Astrocyte (in vitro differentiated cells and primary cell): ENCODE measurements at regions not wholly inside any gene's neighbourhood (a gene's known extent, or its start where the extent isn't known, plus 50 kb on each side); places are given as distances from the start of the nearest gene placed in this dataset.

Experiments
- DNase-seq: peaks from one replicate; pipeline ENCODE4 v3.0.0-alpha.2; 2010; ENCODE audit warnings: low read depth
- FAIRE-seq: peaks from 2 replicates; lab custom pipeline; 2011; peaks lifted over from hg19 to GRCh38; lab: Jason Lieb, UNC
- H2AFZ ChIP-seq: 2 replicates; pipeline ENCODE4 v1.6.0; 2012; ENCODE audit warnings: low read depth, low read length, inconsistent platforms
- H3K27ac ChIP-seq: 2 replicates; pipeline ENCODE4 v1.5.1; 2011; ENCODE audit warnings: low read depth, low read length, inconsistent platforms
- H3K27me3 ChIP-seq: 2 replicates; pipeline ENCODE4 v1.6.0; 2011; ENCODE audit warnings: low read length, inconsistent platforms; ENCODE audit not compliant: insufficient read depth
- H3K36me3 ChIP-seq: 2 replicates; pipeline ENCODE4 v1.5.1; 2011; ENCODE audit warnings: low read length, inconsistent platforms; ENCODE audit not compliant: insufficient read depth
- H3K4me1 ChIP-seq: 2 replicates; pipeline ENCODE4 v1.5.1; 2011; ENCODE audit warnings: low read length, inconsistent platforms; ENCODE audit not compliant: insufficient read depth
- H3K4me2 ChIP-seq: 2 replicates; pipeline ENCODE4 v1.6.0; 2012; ENCODE audit warnings: low read length, inconsistent platforms
- H3K4me3 ChIP-seq: 2 replicates; pipeline ENCODE4 v1.5.1; 2011; ENCODE audit warnings: low read depth, mild to moderate bottlenecking, low read length, inconsistent platforms; ENCODE audit not compliant: insufficient read depth
- H3K79me2 ChIP-seq: 2 replicates; pipeline ENCODE4 v1.6.0; 2012; ENCODE audit warnings: mild to moderate bottlenecking, low read length, inconsistent platforms; ENCODE audit not compliant: insufficient read depth
- H3K9ac ChIP-seq: 2 replicates; pipeline ENCODE4 v1.6.0; 2012; ENCODE audit warnings: mild to moderate bottlenecking, low read length, inconsistent platforms
- H3K9me3 ChIP-seq: 2 replicates; pipeline ENCODE4 v1.5.1; 2012; ENCODE audit warnings: low read depth, mild to moderate bottlenecking, low read length, inconsistent platforms; ENCODE audit not compliant: insufficient read depth
- H4K20me1 ChIP-seq: 2 replicates; pipeline ENCODE4 v1.6.0; 2012; ENCODE audit warnings: low read length, inconsistent platforms; ENCODE audit not compliant: insufficient read depth
- H3K27ac Mint-ChIP-seq: one replicate; pipeline ENCODE4 v1.8.0; 2021; ENCODE audit warnings: mild to moderate bottlenecking, mixed read lengths; ENCODE audit not compliant: unreplicated experiment
- H3K27me3 Mint-ChIP-seq: one replicate; pipeline ENCODE4 v1.8.0; 2021; ENCODE audit warnings: low read depth, mixed read lengths; ENCODE audit not compliant: unreplicated experiment
- H3K36me3 Mint-ChIP-seq: one replicate; pipeline ENCODE4 v1.8.0; 2021; ENCODE audit warnings: low read depth, mixed read lengths; ENCODE audit not compliant: unreplicated experiment
- H3K4me1 Mint-ChIP-seq: one replicate; pipeline ENCODE4 v1.8.0; 2021; ENCODE audit warnings: low read depth, mixed read lengths; ENCODE audit not compliant: unreplicated experiment
- H3K4me3 Mint-ChIP-seq: one replicate; pipeline ENCODE4 v1.8.0; 2021; ENCODE audit warnings: mild to moderate bottlenecking, moderate library complexity, mixed read lengths; ENCODE audit not compliant: unreplicated experiment
- H3K9me3 Mint-ChIP-seq: one replicate; pipeline ENCODE4 v1.8.0; 2021; ENCODE audit warnings: mild to moderate bottlenecking, mixed read lengths; ENCODE audit not compliant: unreplicated experiment
- CTCF ChIP-seq: IDR thresholded peaks from 2 replicates; pipeline ENCODE4 v1.5.1; 2011; ENCODE audit warnings: low read depth, mild to moderate bottlenecking, inconsistent platforms, low read length, moderate library complexity; ENCODE audit not compliant: insufficient read depth
- EZH2 ChIP-seq: IDR thresholded peaks from 2 replicates; pipeline ENCODE4 v1.6.1; 2012; ENCODE audit warnings: mild to moderate bottlenecking, low read length, inconsistent platforms; ENCODE audit not compliant: insufficient read depth

GRCh38 chr2:7436096-7436906, 519.1 kb downstream of the RNF144A start:
- no peak for TF ChIP-seq EZH2
- TF ChIP-seq CTCF = no peak
- H3K27ac Mint-ChIP-seq = no peak overlapping the region
- no peaks in the 10 kb centered on the region for H3K4me1 Mint-ChIP-seq
- H3K36me3 Mint-ChIP-seq = no peaks in the 10 kb centered on the region
- Histone ChIP-seq H3K9me3 (no peaks in the 10 kb centered on the region), H3K9ac (no peak overlapping the region), H3K27ac (no peak overlapping the region), H3K79me2 (no peaks in the 10 kb centered on the region), H3K36me3 (no peaks in the 10 kb centered on the region), H3K27me3 (no peaks in the 10 kb centered on the region), H3K4me2 (no peak overlapping the region), H2AFZ (no peak overlapping the region), H3K4me1 (no peaks in the 10 kb centered on the region), H4K20me1 (no peaks in the 10 kb centered on the region), H3K4me3 (no peak overlapping the region)
- DNase-seq = no peak
- peaks cover 3% of the 10 kb centered on the region for H3K9me3 Mint-ChIP-seq
- peaks cover 5% of the 10 kb centered on the region for H3K27me3 Mint-ChIP-seq
- no peak for FAIRE-seq
- H3K4me3 Mint-ChIP-seq = no peak overlapping the region

- H2AFZ ChIP-seq = no peak overlapping the region
Measured at GRCh38 chr2:7437141-7437540, 519.9 kb downstream of the RNF144A start.

More at GRCh38 chr2:7437141-7437540, 519.9 kb downstream of the RNF144A start:
- TF ChIP-seq CTCF = no peak
- Mint-ChIP-seq H3K4me1 (no peaks in the 10 kb centered on the region), H3K36me3 (no peaks in the 10 kb centered on the region), H3K27me3 (peaks cover 5% of the 10 kb centered on the region), H3K4me3 (no peak overlapping the region), H3K27ac (no peak overlapping the region), H3K9me3 (peaks cover 3% of the 10 kb centered on the region)
- Histone ChIP-seq H3K27ac (no peak overlapping the region), H4K20me1 (no peaks in the 10 kb centered on the region), H3K4me3 (no peak overlapping the region), H3K27me3 (no peaks in the 10 kb centered on the region), H3K9me3 (no peaks in the 10 kb centered on the region), H3K4me2 (no peak overlapping the region), H3K4me1 (no peaks in the 10 kb centered on the region), H3K36me3 (no peaks in the 10 kb centered on the region), H3K79me2 (no peaks in the 10 kb centered on the region), H3K9ac (no peak overlapping the region)
- DNase-seq (no peak), FAIRE-seq (no peak)
